ENCODE measurements at regions not wholly inside any gene's neighbourhood (a gene's known extent, or its start where the extent isn't known, plus 50 kb on each side); places are given as distances from the start of the nearest gene placed in this dataset.

- no peak for DNase-seq
Observed at GRCh38 chr4:30879855-30880598, 159.9 kb downstream of the PCDH7 start.

GRCh38 chr4:30881985-30882384, 161.8 kb downstream of the PCDH7 start:
- DNase-seq: no peak

GRCh38 chr4:30882443-30882842, 162.3 kb downstream of the PCDH7 start:
- no peak for DNase-seq

- DNase-seq: no peak
Observed at GRCh38 chr4:30882995-30883675, 163.0 kb downstream of the PCDH7 start.

GRCh38 chr4:30901461-30902451, 181.6 kb downstream of the PCDH7 start:
- no peak for DNase-seq

GRCh38 chr4:30903502-30904214, 183.5 kb downstream of the PCDH7 start:
- DNase-seq: no peak

GRCh38 chr4:30904215-30904555, 184.0 kb downstream of the PCDH7 start:
- DNase-seq: no peak

- no peak for DNase-seq
Observed at GRCh38 chr4:30904588-30904987, 184.4 kb downstream of the PCDH7 start.

GRCh38 chr4:30912098-30912714, 192.0 kb downstream of the PCDH7 start:
- no peak for DNase-seq

- no peak for DNase-seq
Observed at GRCh38 chr4:30916337-30917274, 196.4 kb downstream of the PCDH7 start.

GRCh38 chr4:30917946-30918345, 197.8 kb downstream of the PCDH7 start:
- DNase-seq: no peak

- no peak for DNase-seq
Observed at GRCh38 chr4:30919458-30919857, 199.3 kb downstream of the PCDH7 start.

- DNase-seq: no peak
Observed at GRCh38 chr4:30920043-30920442, 199.9 kb downstream of the PCDH7 start.

GRCh38 chr4:30922625-30923024, 202.5 kb downstream of the PCDH7 start:
- no peak for DNase-seq

- no peak for DNase-seq
Observed at GRCh38 chr4:30924495-30924894, 204.3 kb downstream of the PCDH7 start.

- DNase-seq: no peak
Observed at GRCh38 chr4:30929649-30930048, 209.5 kb downstream of the PCDH7 start.

GRCh38 chr4:30930276-30930675, 210.1 kb downstream of the PCDH7 start:
- DNase-seq: no peak

GRCh38 chr4:30932581-30932980, 212.4 kb downstream of the PCDH7 start:
- no peak for DNase-seq

GRCh38 chr4:30939069-30939468, 218.9 kb downstream of the PCDH7 start:
- no peak for DNase-seq

GRCh38 chr4:30939684-30940083, 219.5 kb downstream of the PCDH7 start:
- no peak for DNase-seq

GRCh38 chr4:30941641-30942040, 221.5 kb downstream of the PCDH7 start:
- no peak for DNase-seq

All from left hindlimb (tissue), 1 donor.